Adrenal gland (tissue), 5 donors: ENCODE measurements at regions not wholly inside any gene's neighbourhood (a gene's known extent, or its start where the extent isn't known, plus 50 kb on each side); places are given as distances from the start of the nearest gene placed in this dataset.

ENCODE experiments used
- POLR2A ChIP-seq, 2 donors: fragments of 450-650 bp; IDR thresholded peaks; one replicate each; pipeline ENCODE4 v1.6.1; 2017; ENCODE audit warnings: antibody characterized with exemption in 2 of 2, mild to moderate bottlenecking in 2 of 2, moderate library complexity in 1 of 2
- TF ChIP-seq, protein P1 (sequence below), 6 experiments: fragments of 450-650 bp in 4 of 6; fragments of 200-600 bp in 2 of 6; sonication (generic) in 1 of 6; IDR thresholded peaks; 1 replicate in 5 of 6; 2 replicates in 1 of 6; pipeline versions ENCODE4 v1.5.1 to v1.8.0; 2016 to 2021; ENCODE audit warnings: antibody characterized with exemption in 6 of 6, mild to moderate bottlenecking in 2 of 6, moderate library complexity in 1 of 6
- donor health status: DM: no; HTN: no; CAD: no.

DNA sequence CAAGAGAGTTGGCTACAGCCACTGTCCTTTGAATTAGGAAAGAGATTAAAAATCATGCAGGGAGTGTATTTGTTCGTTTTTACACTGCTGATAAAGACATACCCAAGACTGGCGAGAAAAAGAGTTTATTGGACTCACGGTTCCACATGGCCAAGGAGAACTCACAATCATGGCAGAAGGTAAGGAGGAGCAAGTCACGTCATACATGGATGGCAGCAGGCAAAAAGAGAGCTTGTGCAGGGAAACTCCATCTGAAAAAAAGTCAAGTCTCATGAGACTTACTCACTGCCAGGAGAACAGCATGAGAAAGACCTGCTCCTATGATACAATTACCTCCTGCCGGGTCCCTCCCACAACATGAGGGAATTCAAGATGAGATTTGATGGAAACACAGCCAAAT lies 1595.2 kb downstream of the KCNT2 start:
- TF ChIP-seq, protein P1, sequence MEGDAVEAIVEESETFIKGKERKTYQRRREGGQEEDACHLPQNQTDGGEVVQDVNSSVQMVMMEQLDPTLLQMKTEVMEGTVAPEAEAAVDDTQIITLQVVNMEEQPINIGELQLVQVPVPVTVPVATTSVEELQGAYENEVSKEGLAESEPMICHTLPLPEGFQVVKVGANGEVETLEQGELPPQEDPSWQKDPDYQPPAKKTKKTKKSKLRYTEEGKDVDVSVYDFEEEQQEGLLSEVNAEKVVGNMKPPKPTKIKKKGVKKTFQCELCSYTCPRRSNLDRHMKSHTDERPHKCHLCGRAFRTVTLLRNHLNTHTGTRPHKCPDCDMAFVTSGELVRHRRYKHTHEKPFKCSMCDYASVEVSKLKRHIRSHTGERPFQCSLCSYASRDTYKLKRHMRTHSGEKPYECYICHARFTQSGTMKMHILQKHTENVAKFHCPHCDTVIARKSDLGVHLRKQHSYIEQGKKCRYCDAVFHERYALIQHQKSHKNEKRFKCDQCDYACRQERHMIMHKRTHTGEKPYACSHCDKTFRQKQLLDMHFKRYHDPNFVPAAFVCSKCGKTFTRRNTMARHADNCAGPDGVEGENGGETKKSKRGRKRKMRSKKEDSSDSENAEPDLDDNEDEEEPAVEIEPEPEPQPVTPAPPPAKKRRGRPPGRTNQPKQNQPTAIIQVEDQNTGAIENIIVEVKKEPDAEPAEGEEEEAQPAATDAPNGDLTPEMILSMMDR (IDR thresholded peaks at IDR 0.05), result no peak
- no peak for TF ChIP-seq POLR2A (IDR thresholded peaks at IDR 0.05)
